ENCODE measurements at regions not wholly inside any gene's neighbourhood (a gene's known extent, or its start where the extent isn't known, plus 50 kb on each side); places are given as distances from the start of the nearest gene placed in this dataset.
A peak's percentile ranks its signal among the peaks of the same experiment; 100 is the strongest.

GRCh38 chr1:182268669-182269068, 122.9 kb downstream of the GLUL start:
- H3K9me3 Mint-ChIP-seq: no peaks in the 10 kb centered on the region
- H3K27me3 Mint-ChIP-seq (ENCODE audit: insufficient read depth): no peaks in the 10 kb centered on the region
- H3K4me1 Mint-ChIP-seq (ENCODE audit: low read depth): peaks cover 6% of the 10 kb centered on the region
- intact Hi-C loops (cut with micrococcal nuclease): no loop called here
- no peaks in the 10 kb centered on the region for H3K36me3 Mint-ChIP-seq (ENCODE audit: low read depth)
- no peak for DNase-seq (ENCODE audit: low spot score)
- H3K27ac Mint-ChIP-seq: no peak overlapping the region
- H3K4me3 Mint-ChIP-seq: no peak overlapping the region

DNA sequence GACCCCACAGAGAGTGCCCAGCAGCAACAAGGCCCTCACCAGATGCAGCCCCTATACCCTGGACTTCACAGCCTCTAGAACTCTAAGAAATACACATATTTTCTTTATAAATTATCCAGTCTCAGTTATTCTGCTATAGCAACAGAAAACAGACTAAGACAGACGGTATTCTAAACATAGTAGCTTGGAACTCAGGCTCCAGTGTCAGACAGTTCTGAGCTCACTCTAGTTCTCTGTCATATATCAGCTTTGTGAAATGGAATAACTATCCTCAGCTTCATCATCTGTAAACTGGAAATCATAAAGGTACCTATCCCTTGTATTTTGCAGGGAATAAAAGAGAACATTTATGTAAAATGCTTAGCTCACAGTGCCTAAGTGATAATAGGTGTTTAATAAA, 127.4 kb downstream of the GLUL start:
- H3K27ac Mint-ChIP-seq: no peak overlapping the region
- H3K9me3 Mint-ChIP-seq: peaks cover 9% of the 10 kb centered on the region
- H3K4me1 Mint-ChIP-seq (ENCODE audit: low read depth): peaks cover 27% of the 10 kb centered on the region
- intact Hi-C loops (cut with micrococcal nuclease): no loop called here
- no peak for DNase-seq (ENCODE audit: low spot score)
- no peaks in the 10 kb centered on the region for H3K27me3 Mint-ChIP-seq (ENCODE audit: insufficient read depth)
- H3K36me3 Mint-ChIP-seq (ENCODE audit: low read depth): peaks cover 6% of the 10 kb centered on the region
- no peak overlapping the region for H3K4me3 Mint-ChIP-seq

DNA sequence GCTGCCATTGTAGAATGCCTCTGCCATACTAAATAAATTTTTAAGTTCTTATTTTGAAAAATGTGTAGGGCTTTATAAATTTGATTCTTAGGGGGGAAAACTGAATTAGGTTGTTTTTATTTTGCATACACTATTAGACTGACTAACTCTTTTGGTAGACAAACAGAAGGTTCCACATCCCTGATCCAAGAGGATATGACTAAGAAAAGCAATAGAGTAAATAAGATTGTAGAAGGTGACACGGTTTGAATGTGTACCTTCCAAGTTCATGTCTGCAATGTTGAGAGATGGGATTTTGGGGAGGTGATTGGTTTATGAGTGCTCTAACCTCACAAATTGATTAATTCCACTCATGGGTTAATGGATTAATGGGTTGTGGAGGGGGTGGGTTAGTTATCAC, 127.9 kb downstream of the GLUL start:
- no peak for DNase-seq (ENCODE audit: low spot score)
- H3K36me3 Mint-ChIP-seq (ENCODE audit: low read depth): peaks cover 6% of the 10 kb centered on the region
- peaks cover 9% of the 10 kb centered on the region for H3K9me3 Mint-ChIP-seq
- no peak overlapping the region for H3K4me3 Mint-ChIP-seq
- H3K27ac Mint-ChIP-seq: no peak overlapping the region
- intact Hi-C loops (cut with micrococcal nuclease): no loop called here
- H3K4me1 Mint-ChIP-seq (ENCODE audit: low read depth): peaks cover 26% of the 10 kb centered on the region
- no peaks in the 10 kb centered on the region for H3K27me3 Mint-ChIP-seq (ENCODE audit: insufficient read depth)

DNA sequence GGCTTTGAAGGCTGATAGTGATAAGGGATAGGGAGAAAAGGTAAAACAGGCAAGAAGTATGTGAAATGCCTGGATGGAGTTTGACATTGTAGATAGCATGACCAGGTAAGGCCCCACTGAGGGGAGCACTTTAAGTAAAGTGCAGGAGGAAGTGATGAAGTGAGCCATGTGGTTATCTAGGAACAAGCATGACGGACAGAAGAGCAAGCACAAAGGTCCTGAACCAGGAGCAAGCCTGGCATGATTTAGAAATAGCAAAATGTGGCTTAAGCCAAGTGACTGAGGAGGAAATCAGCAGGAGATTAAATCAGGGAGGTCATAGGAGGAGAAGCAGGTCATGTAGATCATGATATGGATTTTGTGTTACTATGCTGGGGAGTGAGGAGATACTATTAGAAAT, 129.2 kb downstream of the GLUL start:
- H3K9me3 Mint-ChIP-seq: peaks cover 9% of the 10 kb centered on the region
- peaks cover 24% of the 10 kb centered on the region for H3K4me1 Mint-ChIP-seq (ENCODE audit: low read depth)
- H3K36me3 Mint-ChIP-seq (ENCODE audit: low read depth): peaks cover 6% of the 10 kb centered on the region
- intact Hi-C loops (cut with micrococcal nuclease): no loop called here
- H3K4me3 Mint-ChIP-seq: no peak overlapping the region
- H3K27me3 Mint-ChIP-seq (ENCODE audit: insufficient read depth): no peaks in the 10 kb centered on the region
- no peak for DNase-seq (ENCODE audit: low spot score)
- H3K27ac Mint-ChIP-seq: no peak overlapping the region

GRCh38 chr1:182261655-182262054, 129.9 kb downstream of the GLUL start:
- no peak for DNase-seq (ENCODE audit: low spot score)
- intact Hi-C loops (cut with micrococcal nuclease): no loop called here
- Mint-ChIP-seq H3K27me3 (ENCODE audit: insufficient read depth) (no peaks in the 10 kb centered on the region), H3K36me3 (ENCODE audit: low read depth) (peaks cover 6% of the 10 kb centered on the region), H3K4me3 (no peak overlapping the region), H3K9me3 (peaks cover 9% of the 10 kb centered on the region), H3K27ac (no peak overlapping the region), H3K4me1 (ENCODE audit: low read depth) (peaks cover 24% of the 10 kb centered on the region)

GRCh38 chr1:182260516-182260915, 131.1 kb downstream of the GLUL start:
- DNase-seq (ENCODE audit: low spot score): no peak
- no peak overlapping the region for H3K27ac Mint-ChIP-seq
- no peaks in the 10 kb centered on the region for H3K27me3 Mint-ChIP-seq (ENCODE audit: insufficient read depth)
- peaks cover 9% of the 10 kb centered on the region for H3K9me3 Mint-ChIP-seq
- no peak overlapping the region for H3K4me3 Mint-ChIP-seq
- H3K4me1 Mint-ChIP-seq (ENCODE audit: low read depth): peaks cover 24% of the 10 kb centered on the region
- H3K36me3 Mint-ChIP-seq (ENCODE audit: low read depth): peaks cover 6% of the 10 kb centered on the region
- intact Hi-C loops (cut with micrococcal nuclease): no loop called here

DNA sequence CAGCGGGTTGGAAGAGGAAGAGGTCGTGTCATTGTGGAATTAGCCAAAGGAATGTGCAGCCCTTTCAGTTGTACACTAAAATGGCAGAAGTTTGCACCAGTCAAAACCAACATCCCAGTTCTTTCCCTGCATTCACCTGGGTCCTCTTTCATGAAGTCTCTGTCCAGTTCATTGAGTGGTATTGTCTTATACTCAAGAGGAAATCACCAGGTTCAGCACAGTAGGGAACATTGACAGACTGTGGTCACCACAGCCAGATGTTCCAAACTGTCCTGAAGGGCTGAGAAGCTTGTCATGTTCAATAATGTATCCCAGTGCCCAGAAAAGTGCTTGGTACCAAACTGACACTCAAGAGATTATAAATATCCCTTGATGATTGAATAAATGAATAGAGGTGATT, 131.6 kb downstream of the GLUL start:
- peak overlapping the region; percentile 89 for H3K27ac Mint-ChIP-seq
- H3K4me3 Mint-ChIP-seq: no peak overlapping the region
- DNase-seq (ENCODE audit: low spot score): no peak

DNA sequence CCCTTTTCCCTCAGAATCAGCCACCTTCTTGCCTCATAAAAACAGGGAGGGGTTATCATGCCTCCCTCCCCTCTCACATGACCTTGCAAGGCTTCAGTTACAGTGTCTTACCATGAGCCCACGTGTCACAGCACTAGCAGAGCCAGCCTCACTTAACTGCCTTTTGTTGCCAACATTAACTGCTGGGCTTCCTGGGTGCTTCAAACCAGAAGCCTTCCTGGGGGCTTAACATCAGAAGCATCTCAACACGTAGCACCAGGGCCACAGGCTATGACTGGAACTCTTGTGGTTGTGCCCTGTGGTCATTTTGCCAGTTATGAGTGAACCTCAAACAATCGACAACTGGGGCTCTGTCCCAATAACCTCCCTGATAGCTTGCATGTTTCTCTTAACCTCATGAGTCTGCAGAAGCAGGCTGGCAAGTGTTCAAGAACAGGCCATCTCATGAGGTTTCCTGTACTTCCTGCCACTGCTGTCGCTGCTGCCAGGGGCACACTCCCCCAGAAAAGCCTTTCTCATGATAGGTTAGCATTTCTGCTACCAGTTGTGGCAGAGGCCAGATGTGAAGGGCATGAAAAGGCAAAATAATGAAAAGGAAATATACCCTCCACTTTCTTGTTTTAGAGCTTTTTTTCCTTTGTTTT, 132.2 kb downstream of the GLUL start:
- peak; percentile 55 for DNase-seq (ENCODE audit: low spot score)
- Mint-ChIP-seq H3K9me3 (peaks cover 9% of the 10 kb centered on the region), H3K27ac (peak overlapping the region; percentile 89), H3K27me3 (ENCODE audit: insufficient read depth) (no peaks in the 10 kb centered on the region), H3K4me1 (ENCODE audit: low read depth) (peaks cover 24% of the 10 kb centered on the region), H3K4me3 (no peak overlapping the region), H3K36me3 (ENCODE audit: low read depth) (peaks cover 6% of the 10 kb centered on the region)
- intact Hi-C loops (cut with micrococcal nuclease): loop anchor here (1.0 kb wide), 2 partner anchors 10 to 42 kb away; no protein-coding TSS in a partner anchor

More for the DNA sequence above, 131.6 kb downstream of the GLUL start:
- Mint-ChIP-seq H3K9me3 (peaks cover 9% of the 10 kb centered on the region), H3K36me3 (ENCODE audit: low read depth) (peaks cover 6% of the 10 kb centered on the region), H3K27me3 (ENCODE audit: insufficient read depth) (no peaks in the 10 kb centered on the region), H3K4me1 (ENCODE audit: low read depth) (peaks cover 24% of the 10 kb centered on the region)
- intact Hi-C loops (cut with micrococcal nuclease): loop anchor here (1.0 kb wide), 2 partner anchors 11 to 41 kb away; no protein-coding TSS in a partner anchor

DNA sequence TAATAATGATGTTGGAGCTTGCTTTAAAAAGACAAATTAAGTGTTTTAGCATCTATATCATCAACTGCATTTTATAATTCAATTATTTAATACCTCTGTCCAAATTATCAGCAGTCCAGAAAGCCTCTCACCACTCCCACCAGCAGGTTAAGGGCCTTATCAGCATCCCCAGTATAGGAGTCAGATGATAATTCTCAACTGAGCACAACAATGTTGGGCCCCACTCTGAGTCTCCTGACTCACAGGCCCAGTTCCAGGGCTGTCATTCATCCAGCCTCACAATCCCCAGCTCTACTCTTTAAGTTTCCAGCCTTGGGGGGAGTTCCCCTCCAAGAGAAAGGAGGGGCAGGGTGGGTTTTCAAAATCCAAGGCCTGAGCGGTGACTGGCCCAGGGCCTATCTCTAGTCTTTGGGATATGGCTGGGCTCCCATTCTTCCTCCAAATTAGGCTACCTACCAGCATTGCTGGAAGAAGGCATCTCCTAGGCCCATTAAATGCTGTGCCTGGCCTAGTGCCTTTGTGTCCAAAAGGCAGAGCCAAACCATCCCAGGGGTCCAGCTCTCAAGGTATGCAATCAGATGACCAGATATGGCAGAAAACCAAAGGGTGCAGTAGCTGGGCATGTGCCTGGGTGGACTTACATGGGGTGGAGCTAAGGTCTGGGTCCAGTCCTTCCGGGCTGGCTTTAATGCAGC, 134.1 kb downstream of the GLUL start:
- no peak for DNase-seq (ENCODE audit: low spot score)
- Mint-ChIP-seq H3K36me3 (ENCODE audit: low read depth) (peaks cover 6% of the 10 kb centered on the region), H3K27ac (no peak overlapping the region), H3K4me1 (ENCODE audit: low read depth) (peaks cover 24% of the 10 kb centered on the region), H3K9me3 (peaks cover 9% of the 10 kb centered on the region), H3K27me3 (ENCODE audit: insufficient read depth) (no peaks in the 10 kb centered on the region), H3K4me3 (no peak overlapping the region)
- intact Hi-C loops (cut with micrococcal nuclease): no loop called here

- no peak overlapping the region for H3K4me3 Mint-ChIP-seq
- intact Hi-C loops (cut with micrococcal nuclease): no loop called here
- H3K9me3 Mint-ChIP-seq: peaks cover 9% of the 10 kb centered on the region
- H3K4me1 Mint-ChIP-seq (ENCODE audit: low read depth): peaks cover 24% of the 10 kb centered on the region
- no peak for DNase-seq (ENCODE audit: low spot score)
- H3K27ac Mint-ChIP-seq: no peak overlapping the region
- peaks cover 6% of the 10 kb centered on the region for H3K36me3 Mint-ChIP-seq (ENCODE audit: low read depth)
- H3K27me3 Mint-ChIP-seq (ENCODE audit: insufficient read depth): no peaks in the 10 kb centered on the region
Observed at GRCh38 chr1:182256931-182257330, 134.7 kb downstream of the GLUL start.

GRCh38 chr1:182255494-182255893, 136.1 kb downstream of the GLUL start:
- Mint-ChIP-seq H3K4me3 (no peak overlapping the region), H3K9me3 (peaks cover 4% of the 10 kb centered on the region), H3K27ac (no peak overlapping the region), H3K36me3 (ENCODE audit: low read depth) (peaks cover 9% of the 10 kb centered on the region), H3K4me1 (ENCODE audit: low read depth) (peaks cover 16% of the 10 kb centered on the region), H3K27me3 (ENCODE audit: insufficient read depth) (no peaks in the 10 kb centered on the region)
- DNase-seq (ENCODE audit: low spot score): no peak
- intact Hi-C loops (cut with micrococcal nuclease): no loop called here

DNA sequence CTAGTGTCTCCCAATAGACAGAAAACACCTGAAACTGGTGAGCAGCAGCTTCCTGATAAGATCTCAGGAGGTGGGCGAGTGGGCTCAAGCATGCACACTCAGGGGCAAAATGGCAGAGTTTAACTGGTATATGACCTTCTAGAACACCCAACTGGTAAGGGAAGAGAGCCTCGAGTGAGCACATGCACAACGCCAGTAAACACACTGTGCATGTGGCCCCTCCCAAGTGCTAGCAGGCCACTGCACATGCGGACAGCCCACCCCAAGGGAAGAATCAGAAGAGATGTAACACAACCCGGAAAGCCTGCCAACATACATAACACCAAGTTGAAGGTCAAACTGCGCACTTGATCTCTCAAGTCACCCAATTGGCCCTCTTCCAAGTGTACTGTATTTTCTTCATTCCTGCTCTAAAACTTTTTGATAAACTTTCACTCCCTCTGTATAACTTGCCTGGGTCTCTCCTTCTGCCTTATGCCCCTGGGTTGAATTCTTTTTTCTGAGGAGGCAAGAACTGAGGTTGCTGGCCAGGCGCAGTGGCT, 138.2 kb downstream of the GLUL start:
- Mint-ChIP-seq H3K9me3 (no peaks in the 10 kb centered on the region), H3K4me1 (ENCODE audit: low read depth) (peaks cover 17% of the 10 kb centered on the region), H3K27ac (no peak overlapping the region), H3K36me3 (ENCODE audit: low read depth) (peaks cover 7% of the 10 kb centered on the region), H3K4me3 (no peak overlapping the region), H3K27me3 (ENCODE audit: insufficient read depth) (no peaks in the 10 kb centered on the region)
- intact Hi-C loops (cut with micrococcal nuclease): no loop called here
- no peak for DNase-seq (ENCODE audit: low spot score)

- H3K27ac Mint-ChIP-seq: no peak overlapping the region
- H3K4me3 Mint-ChIP-seq: no peak overlapping the region
Observed at GRCh38 chr1:182251561-182251960, 140.0 kb downstream of the GLUL start.

More at GRCh38 chr1:182251561-182251960, 140.0 kb downstream of the GLUL start:
- intact Hi-C loops (cut with micrococcal nuclease): no loop called here
- Mint-ChIP-seq H3K36me3 (ENCODE audit: low read depth) (peaks cover 7% of the 10 kb centered on the region), H3K27me3 (ENCODE audit: insufficient read depth) (no peaks in the 10 kb centered on the region), H3K9me3 (no peaks in the 10 kb centered on the region), H3K4me1 (ENCODE audit: low read depth) (peaks cover 29% of the 10 kb centered on the region)
- no peak for DNase-seq (ENCODE audit: low spot score)
